ENCODE measurements at regions not wholly inside any gene's neighbourhood (a gene's known extent, or its start where the extent isn't known, plus 50 kb on each side); places are given as distances from the start of the nearest gene placed in this dataset.

GRCh38 chr2:150586858-150587257 is 99.4 kb upstream of the RND3 start:
- no peak for DNase-seq (ENCODE audit: low spot score)

- DNase-seq (ENCODE audit: low spot score) = no peak
Observed at GRCh38 chr2:150585221-150585971, 97.9 kb upstream of the RND3 start.

GRCh38 chr2:150584081-150584480 is 96.6 kb upstream of the RND3 start:
- no peak for DNase-seq (ENCODE audit: low spot score)

GRCh38 chr2:150581717-150582472 is 94.4 kb upstream of the RND3 start:
- no peak for DNase-seq (ENCODE audit: low spot score)

GRCh38 chr2:150578481-150578880 is 91.0 kb upstream of the RND3 start:
- DNase-seq (ENCODE audit: low spot score) = no peak

GRCh38 chr2:150575861-150576260 is 88.4 kb upstream of the RND3 start:
- no peak for DNase-seq (ENCODE audit: low spot score)

- DNase-seq (ENCODE audit: low spot score) = no peak
Observed at GRCh38 chr2:150572961-150573395, 85.5 kb upstream of the RND3 start.

- DNase-seq (ENCODE audit: low spot score) = no peak
Observed at GRCh38 chr2:150572194-150572766, 84.8 kb upstream of the RND3 start.

GRCh38 chr2:150571121-150571520 is 83.7 kb upstream of the RND3 start:
- DNase-seq (ENCODE audit: low spot score) = no peak

- no peak for DNase-seq (ENCODE audit: low spot score)
Observed at GRCh38 chr2:150570712-150571111, 83.2 kb upstream of the RND3 start.

- no peak for DNase-seq (ENCODE audit: low spot score)
Observed at GRCh38 chr2:150569761-150570160, 82.3 kb upstream of the RND3 start.

- no peak for DNase-seq (ENCODE audit: low spot score)
Observed at GRCh38 chr2:150567771-150568301, 80.4 kb upstream of the RND3 start.

GRCh38 chr2:150566289-150566688 is 78.8 kb upstream of the RND3 start:
- DNase-seq (ENCODE audit: low spot score) = no peak

- DNase-seq (ENCODE audit: low spot score) = no peak
Observed at GRCh38 chr2:150561076-150561475, 73.6 kb upstream of the RND3 start.

- no peak for DNase-seq (ENCODE audit: low spot score)
Observed at GRCh38 chr2:150557020-150557600, 69.6 kb upstream of the RND3 start.

GRCh38 chr2:150555611-150556356 is 68.3 kb upstream of the RND3 start:
- DNase-seq (ENCODE audit: low spot score) = no peak

GRCh38 chr2:150554046-150554445 is 66.6 kb upstream of the RND3 start:
- no peak for DNase-seq (ENCODE audit: low spot score)

GRCh38 chr2:150552041-150552820 is 64.8 kb upstream of the RND3 start:
- no peak for DNase-seq (ENCODE audit: low spot score)

GRCh38 chr2:150549381-150549780 is 61.9 kb upstream of the RND3 start:
- DNase-seq (ENCODE audit: low spot score) = no peak

GRCh38 chr2:150548527-150548926 is 61.1 kb upstream of the RND3 start:
- DNase-seq (ENCODE audit: low spot score) = no peak

- DNase-seq (ENCODE audit: low spot score) = no peak
Observed at GRCh38 chr2:150545916-150546315, 58.4 kb upstream of the RND3 start.

Measured in activated CD4-positive, alpha-beta T cell treated with anti-CD3 and anti-CD28 coated beads, Interleukin-2, Interleukin-4, amounts not matched to agents 100 ng/mL and 50 ng/mL, durations not matched to agents 16 hours and 8 hours (primary cell).